GM12878 (cell line): ENCODE measurements at regions not wholly inside any gene's neighbourhood (a gene's known extent, or its start where the extent isn't known, plus 50 kb on each side); places are given as distances from the start of the nearest gene placed in this dataset.

Experiments used
- EZH2 ChIP-seq: IDR thresholded peaks from 2 replicates; pipeline ENCODE4 v1.6.1; 2012; ENCODE audit warnings: low read depth, mild to moderate bottlenecking, control low read depth, inconsistent platforms, low read length, borderline replicate concordance; ENCODE audit not compliant: control insufficient read depth
- MTA3 ChIP-seq: IDR thresholded peaks from 2 replicates; pipeline ENCODE4 v1.6.1; 2012; ENCODE audit warnings: low read length, inconsistent platforms, borderline replicate concordance
- MXI1 ChIP-seq: fragments of 150-350 bp; IDR thresholded peaks from 2 replicates; pipeline ENCODE4 v1.6.1; 2011; ENCODE audit warnings: low read depth, mild to moderate bottlenecking, inconsistent platforms, low read length, improper control_type of control experiment
- POLR2A ChIP-seq: IDR thresholded peaks from 2 replicates; pipeline ENCODE4 v1.6.1; 2011; ENCODE audit warnings: low read depth, mild to moderate bottlenecking, low read length
- RUNX3 ChIP-seq: IDR thresholded peaks from 2 replicates; pipeline ENCODE4 v1.6.1; 2012; ENCODE audit warnings: low read length, inconsistent platforms
- SRF ChIP-seq, 2 experiments: IDR thresholded peaks; 2 replicates each; pipeline ENCODE4 v1.6.1; 2011; ENCODE audit warnings: low read depth in 2 of 2, low read length in 2 of 2, mild to moderate bottlenecking in 1 of 2, moderate library complexity in 1 of 2
- SUZ12 ChIP-seq: fragments of 200-600 bp; sonication (generic); IDR thresholded peaks from one replicate; pipeline ENCODE4 v1.6.1; 2018; ENCODE audit warnings: antibody characterized with exemption, mild to moderate bottlenecking; ENCODE audit not compliant: unreplicated experiment
- TCF3 ChIP-seq: IDR thresholded peaks from 2 replicates; pipeline ENCODE4 v1.6.1; 2012; ENCODE audit warnings: low read depth, mild to moderate bottlenecking, low read length, borderline replicate concordance; ENCODE audit not compliant: insufficient read depth
- TF ChIP-seq, protein P1 (sequence below), 3 experiments: IDR thresholded peaks in 2 of 3; conservative IDR thresholded peaks in 1 of 3; 2 replicates each; pipeline ENCODE4 v1.5.1; 2011; ENCODE audit warnings: low read depth in 3 of 3, low read length in 3 of 3, mild to moderate bottlenecking in 3 of 3, control low read depth in 2 of 3, moderate library complexity in 2 of 3, inconsistent platforms in 1 of 3, mixed read lengths in 1 of 3; ENCODE audit not compliant: control insufficient read depth in 2 of 3, insufficient read depth in 1 of 3; ENCODE audit errors: extremely low read depth in 1 of 3

DNA sequence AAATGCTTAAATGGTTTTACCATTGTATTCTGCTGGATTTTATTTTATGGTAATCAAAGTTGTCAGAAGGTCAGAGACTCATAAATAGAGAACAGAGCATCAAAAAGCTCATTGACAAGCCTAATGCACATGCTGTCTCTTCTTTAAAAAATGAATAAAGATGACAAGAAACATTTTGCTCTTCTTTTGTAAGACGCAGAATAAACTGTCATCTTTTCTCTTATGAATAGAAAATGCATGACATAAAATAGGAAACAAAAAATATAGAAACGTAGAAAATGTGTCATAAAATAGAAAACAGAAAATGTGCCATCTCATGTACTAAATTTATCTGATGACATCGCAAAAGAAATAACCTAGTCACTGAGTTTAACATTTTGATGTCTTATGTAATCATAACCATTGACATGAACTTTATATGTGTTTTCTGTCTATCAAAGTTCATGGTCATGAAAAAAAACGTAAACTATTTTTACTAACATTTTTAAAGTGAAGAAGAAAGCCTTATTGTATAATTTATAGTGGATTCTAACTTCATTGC lies 484.1 kb downstream of the TRIML1 start:
- no peak for TF ChIP-seq EZH2
- no peak for TF ChIP-seq SRF (IDR thresholded peaks at IDR 0.05; ENCODE audit: low read depth in 2 of 2, low read length in 2 of 2)
- TF ChIP-seq MXI1 = no peak
- no peak for TF ChIP-seq POLR2A
- TF ChIP-seq, protein P1, sequence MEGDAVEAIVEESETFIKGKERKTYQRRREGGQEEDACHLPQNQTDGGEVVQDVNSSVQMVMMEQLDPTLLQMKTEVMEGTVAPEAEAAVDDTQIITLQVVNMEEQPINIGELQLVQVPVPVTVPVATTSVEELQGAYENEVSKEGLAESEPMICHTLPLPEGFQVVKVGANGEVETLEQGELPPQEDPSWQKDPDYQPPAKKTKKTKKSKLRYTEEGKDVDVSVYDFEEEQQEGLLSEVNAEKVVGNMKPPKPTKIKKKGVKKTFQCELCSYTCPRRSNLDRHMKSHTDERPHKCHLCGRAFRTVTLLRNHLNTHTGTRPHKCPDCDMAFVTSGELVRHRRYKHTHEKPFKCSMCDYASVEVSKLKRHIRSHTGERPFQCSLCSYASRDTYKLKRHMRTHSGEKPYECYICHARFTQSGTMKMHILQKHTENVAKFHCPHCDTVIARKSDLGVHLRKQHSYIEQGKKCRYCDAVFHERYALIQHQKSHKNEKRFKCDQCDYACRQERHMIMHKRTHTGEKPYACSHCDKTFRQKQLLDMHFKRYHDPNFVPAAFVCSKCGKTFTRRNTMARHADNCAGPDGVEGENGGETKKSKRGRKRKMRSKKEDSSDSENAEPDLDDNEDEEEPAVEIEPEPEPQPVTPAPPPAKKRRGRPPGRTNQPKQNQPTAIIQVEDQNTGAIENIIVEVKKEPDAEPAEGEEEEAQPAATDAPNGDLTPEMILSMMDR (IDR thresholded peaks at IDR 0.05 in 2 of 3, conservative IDR thresholded peaks at IDR 0.05 in 1 of 3; ENCODE audit: control insufficient read depth in 2 of 3, extremely low read depth in 1 of 3, insufficient read depth in 1 of 3, low read depth in 3 of 3, low read length in 3 of 3) = no peak
- TF ChIP-seq SUZ12 = no peak
- no peak for TF ChIP-seq MTA3
- no peak for TF ChIP-seq RUNX3
- no peak for TF ChIP-seq TCF3
